Right atrium auricular region (tissue), 2 donors: ENCODE measurements at regions not wholly inside any gene's neighbourhood (a gene's known extent, or its start where the extent isn't known, plus 50 kb on each side); places are given as distances from the start of the nearest gene placed in this dataset.

ENCODE experiments used
- DNase-seq: peaks from one replicate; pipeline ENCODE4 v3.0.0-alpha.2; 2019; ENCODE audit warnings: low spot score
- H3K27ac ChIP-seq, 2 donors: fragments of 200-600 bp; sonication (generic); 1 replicate in 1 of 2; 2 replicates in 1 of 2; pipeline ENCODE4 v1.5.1; 2016 to 2019
- H3K27me3 ChIP-seq, 2 donors: fragments of 200-600 bp; sonication (generic); one replicate each; pipeline versions ENCODE4 v1.5.1 to v1.6.0; 2017 to 2019
- H3K36me3 ChIP-seq: fragments of 200-600 bp; sonication (generic); one replicate; pipeline ENCODE4 v1.5.1; 2016
- H3K4me1 ChIP-seq, 2 donors: fragments of 200-600 bp; sonication (generic); one replicate each; pipeline versions ENCODE4 v1.5.1 to v1.6.0; 2017 to 2019
- H3K4me3 ChIP-seq, 2 donors: fragments of 200-600 bp; sonication (generic); 1 replicate in 1 of 2; 2 replicates in 1 of 2; pipeline ENCODE4 v1.5.1; 2017 to 2019; ENCODE audit warnings: mild to moderate bottlenecking in 1 of 2, moderate library complexity in 1 of 2
- H3K9me3 ChIP-seq, 2 donors: fragments of 200-600 bp; sonication (generic); one replicate each; pipeline ENCODE4 v1.5.1; 2019
- TF ChIP-seq, protein P1 (sequence below), 2 donors: fragments of 200-600 bp; sonication (generic); IDR thresholded peaks; one replicate each; pipeline ENCODE4 v1.5.1; 2019; ENCODE audit warnings: antibody characterized with exemption in 2 of 2

DNA sequence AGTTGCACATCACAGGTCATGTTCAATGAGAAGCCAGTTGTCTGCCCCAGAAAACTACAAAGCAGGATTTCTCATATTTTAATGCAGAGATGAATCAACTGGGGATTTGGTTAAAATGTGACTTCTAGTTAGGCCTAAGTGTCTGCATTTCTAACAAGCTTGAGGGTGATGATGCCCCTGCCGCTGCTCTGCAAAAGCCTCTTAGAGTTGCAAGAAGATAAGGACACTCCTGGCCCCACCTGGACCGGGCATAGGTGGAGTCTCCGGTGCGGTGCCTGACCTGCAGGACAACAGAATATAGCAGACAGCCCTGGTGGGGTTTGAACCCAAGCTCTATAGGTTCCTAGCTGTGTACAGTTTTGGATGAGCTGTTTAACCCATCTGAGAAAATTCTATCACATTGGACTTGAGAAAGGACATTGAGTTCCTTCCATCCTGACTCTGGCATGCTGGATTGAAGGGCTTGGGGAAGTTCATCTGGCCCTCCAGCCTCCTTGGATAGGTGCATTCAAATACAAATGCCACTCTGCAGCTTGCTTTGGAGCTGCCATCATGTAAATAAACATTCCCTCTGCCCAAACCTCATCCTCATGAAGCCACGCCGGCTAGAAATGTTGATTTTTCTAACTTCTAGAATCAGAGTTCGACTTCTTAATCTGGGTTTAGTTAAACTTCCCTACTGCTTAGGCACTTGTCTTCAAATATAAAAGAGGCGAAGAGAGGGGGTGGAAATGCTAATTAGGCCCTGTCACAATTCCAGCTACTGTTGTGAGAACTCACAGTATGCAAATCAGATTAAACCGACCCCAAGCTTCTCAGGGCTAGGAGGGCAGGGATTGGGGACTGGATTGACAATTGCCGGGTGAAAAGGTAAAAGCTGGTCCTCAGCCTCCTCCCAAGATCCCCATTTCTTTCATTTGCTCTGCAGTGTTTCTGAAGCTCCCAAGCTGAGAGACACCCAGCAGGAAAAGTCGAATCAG, 1225.6 kb downstream of the VRK1 start:
- no peak for DNase-seq
- no peaks in the 10 kb centered on the region for H3K4me1 ChIP-seq
- H3K36me3 ChIP-seq = no peaks in the 10 kb centered on the region
- H3K27ac ChIP-seq = no peak overlapping the region
- no peak overlapping the region for H3K4me3 ChIP-seq
- no peaks in the 10 kb centered on the region for H3K9me3 ChIP-seq
- TF ChIP-seq, protein P1, sequence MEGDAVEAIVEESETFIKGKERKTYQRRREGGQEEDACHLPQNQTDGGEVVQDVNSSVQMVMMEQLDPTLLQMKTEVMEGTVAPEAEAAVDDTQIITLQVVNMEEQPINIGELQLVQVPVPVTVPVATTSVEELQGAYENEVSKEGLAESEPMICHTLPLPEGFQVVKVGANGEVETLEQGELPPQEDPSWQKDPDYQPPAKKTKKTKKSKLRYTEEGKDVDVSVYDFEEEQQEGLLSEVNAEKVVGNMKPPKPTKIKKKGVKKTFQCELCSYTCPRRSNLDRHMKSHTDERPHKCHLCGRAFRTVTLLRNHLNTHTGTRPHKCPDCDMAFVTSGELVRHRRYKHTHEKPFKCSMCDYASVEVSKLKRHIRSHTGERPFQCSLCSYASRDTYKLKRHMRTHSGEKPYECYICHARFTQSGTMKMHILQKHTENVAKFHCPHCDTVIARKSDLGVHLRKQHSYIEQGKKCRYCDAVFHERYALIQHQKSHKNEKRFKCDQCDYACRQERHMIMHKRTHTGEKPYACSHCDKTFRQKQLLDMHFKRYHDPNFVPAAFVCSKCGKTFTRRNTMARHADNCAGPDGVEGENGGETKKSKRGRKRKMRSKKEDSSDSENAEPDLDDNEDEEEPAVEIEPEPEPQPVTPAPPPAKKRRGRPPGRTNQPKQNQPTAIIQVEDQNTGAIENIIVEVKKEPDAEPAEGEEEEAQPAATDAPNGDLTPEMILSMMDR (IDR thresholded peaks at IDR 0.05) = no peak
- H3K27me3 ChIP-seq = no peaks in the 10 kb centered on the region

- Histone ChIP-seq H3K4me3 (no peak overlapping the region), H3K36me3 (no peaks in the 10 kb centered on the region)
Measured at GRCh38 chr14:98028162-98028561, 1231.0 kb downstream of the VRK1 start.

DNA sequence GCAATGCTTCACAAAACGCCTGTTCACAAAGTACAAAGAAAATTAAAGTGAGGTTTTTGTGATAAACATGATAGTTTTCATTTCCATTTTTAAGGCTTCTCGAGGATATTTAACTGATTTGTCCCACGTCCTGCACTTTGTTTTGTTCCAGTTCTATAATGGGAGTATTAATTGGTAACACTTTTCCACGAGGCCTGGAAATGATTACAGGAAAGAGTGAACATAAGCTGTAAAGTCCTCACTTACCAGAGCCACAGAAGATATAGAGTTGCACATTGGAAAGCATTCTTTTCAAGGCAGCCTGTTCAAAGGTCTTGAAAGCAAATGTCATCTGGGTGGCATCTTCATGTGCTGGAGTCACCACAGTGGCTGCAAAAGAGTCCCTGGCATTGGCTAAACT, 1236.6 kb downstream of the BCL11B start:
- no peak overlapping the region for H3K27ac ChIP-seq
- DNase-seq = no peak
- TF ChIP-seq, protein P1 (IDR thresholded peaks at IDR 0.05) = no peak
- H3K36me3 ChIP-seq = no peaks in the 10 kb centered on the region
- no peaks in the 10 kb centered on the region for H3K4me1 ChIP-seq
- H3K4me3 ChIP-seq = no peak overlapping the region
- no peaks in the 10 kb centered on the region for H3K9me3 ChIP-seq
- H3K27me3 ChIP-seq = no peaks in the 10 kb centered on the region

More at GRCh38 chr14:98028162-98028561, 1231.0 kb downstream of the VRK1 start:
- no peaks in the 10 kb centered on the region for H3K27me3 ChIP-seq
- no peaks in the 10 kb centered on the region for H3K4me1 ChIP-seq
- no peak for DNase-seq
- TF ChIP-seq, protein P1 (IDR thresholded peaks at IDR 0.05) = no peak
- no peak overlapping the region for H3K27ac ChIP-seq
- H3K9me3 ChIP-seq = no peaks in the 10 kb centered on the region

DNA sequence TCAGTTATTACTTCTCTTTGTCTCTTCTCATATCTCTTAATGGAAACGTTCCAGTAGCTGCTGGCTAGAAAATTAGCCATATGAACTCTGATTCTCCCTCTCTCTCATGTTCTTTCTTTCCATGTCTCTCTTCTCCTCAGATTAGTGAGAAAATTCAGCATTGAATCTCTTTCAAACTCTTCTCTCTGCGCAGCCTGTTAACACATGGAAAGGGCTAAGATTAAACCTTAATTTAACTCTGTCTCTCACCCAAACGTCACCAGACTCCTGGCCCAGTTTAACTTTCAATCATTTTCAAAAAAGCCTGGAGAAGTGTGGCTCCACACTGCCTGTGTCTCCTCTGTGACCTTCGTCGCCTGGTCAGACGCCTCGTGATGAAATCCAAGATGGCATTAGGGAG, 1234.2 kb downstream of the BCL11B start:
- no peak overlapping the region for H3K27ac ChIP-seq
- H3K9me3 ChIP-seq = no peaks in the 10 kb centered on the region
- H3K4me1 ChIP-seq = no peaks in the 10 kb centered on the region
- no peak for DNase-seq
- H3K4me3 ChIP-seq = no peak overlapping the region
- H3K27me3 ChIP-seq = no peaks in the 10 kb centered on the region
- TF ChIP-seq, protein P1 (IDR thresholded peaks at IDR 0.05) = no peak
- no peaks in the 10 kb centered on the region for H3K36me3 ChIP-seq

DNA sequence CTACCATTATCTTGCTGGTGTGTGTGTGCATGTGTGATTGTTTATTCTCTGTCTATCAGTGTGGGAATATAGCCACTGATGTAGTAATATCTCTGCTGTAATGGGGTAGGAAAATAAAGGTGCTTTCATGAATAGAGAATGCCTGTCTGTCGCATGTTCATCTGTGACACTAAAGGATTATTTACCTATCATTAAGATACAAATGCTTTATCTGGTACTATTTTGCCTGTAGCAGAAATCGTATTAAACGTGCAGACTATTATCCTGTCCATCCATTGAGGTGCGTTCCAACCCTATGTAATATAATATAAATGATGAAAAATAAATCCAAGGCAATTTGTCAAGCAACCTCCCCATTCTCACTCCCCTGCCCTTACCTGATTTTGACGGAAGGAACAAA, 1215.1 kb downstream of the BCL11B start:
- TF ChIP-seq, protein P1 (IDR thresholded peaks at IDR 0.05) = no peak

More for the DNA sequence above, 1215.1 kb downstream of the BCL11B start:
- no peak for DNase-seq
- Histone ChIP-seq H3K4me1 (no peaks in the 10 kb centered on the region), H3K4me3 (no peak overlapping the region), H3K27ac (no peak overlapping the region), H3K27me3 (no peaks in the 10 kb centered on the region), H3K36me3 (no peaks in the 10 kb centered on the region), H3K9me3 (no peaks in the 10 kb centered on the region)
